ENCODE measurements at regions not wholly inside any gene's neighbourhood (a gene's known extent, or its start where the extent isn't known, plus 50 kb on each side); places are given as distances from the start of the nearest gene placed in this dataset.

DNA sequence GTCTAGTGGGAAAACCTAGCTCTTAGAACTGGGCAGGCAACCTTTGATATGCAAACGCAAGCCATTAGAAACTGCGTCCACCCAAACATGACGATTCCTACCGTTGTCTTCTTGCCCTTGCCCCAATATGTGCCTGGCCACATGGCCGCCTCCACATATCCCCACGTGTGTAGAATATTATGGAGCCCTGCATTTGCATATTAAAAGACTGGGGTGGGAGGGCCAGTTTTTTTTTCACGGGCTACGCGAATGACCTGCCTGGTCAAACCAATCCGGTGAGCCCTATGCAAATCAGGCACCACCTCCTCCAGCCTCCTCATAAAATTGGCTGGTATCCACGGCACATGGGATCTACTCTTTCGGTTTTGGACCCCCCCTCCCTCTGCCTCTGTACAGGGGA lies 381.0 kb upstream of the RGMA start:
- no peak for DNase-seq

DNA sequence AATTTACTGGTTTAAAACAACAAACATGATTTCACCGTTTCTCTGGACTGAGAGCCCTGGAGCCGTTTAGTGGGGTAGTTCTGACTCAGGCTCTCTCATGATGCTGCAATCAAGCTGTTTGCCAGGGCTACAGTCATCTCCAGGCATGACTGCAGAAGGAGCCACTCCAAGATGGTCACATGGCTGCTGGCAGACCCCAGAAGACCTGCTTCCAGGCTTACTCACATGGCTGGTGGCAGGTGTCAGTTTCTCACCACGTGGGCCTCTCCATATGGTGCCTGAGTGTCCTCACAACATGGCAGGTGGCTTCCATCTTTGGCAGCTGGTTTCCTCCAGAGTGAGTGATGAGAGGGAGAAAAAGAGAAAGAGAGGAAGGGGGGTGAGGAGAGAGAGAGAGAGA lies 378.3 kb upstream of the RGMA start:
- peak; percentile 52 for DNase-seq

GRCh38 chr15:93466380-93466779 lies 377.4 kb upstream of the RGMA start:
- no peak for DNase-seq

DNA sequence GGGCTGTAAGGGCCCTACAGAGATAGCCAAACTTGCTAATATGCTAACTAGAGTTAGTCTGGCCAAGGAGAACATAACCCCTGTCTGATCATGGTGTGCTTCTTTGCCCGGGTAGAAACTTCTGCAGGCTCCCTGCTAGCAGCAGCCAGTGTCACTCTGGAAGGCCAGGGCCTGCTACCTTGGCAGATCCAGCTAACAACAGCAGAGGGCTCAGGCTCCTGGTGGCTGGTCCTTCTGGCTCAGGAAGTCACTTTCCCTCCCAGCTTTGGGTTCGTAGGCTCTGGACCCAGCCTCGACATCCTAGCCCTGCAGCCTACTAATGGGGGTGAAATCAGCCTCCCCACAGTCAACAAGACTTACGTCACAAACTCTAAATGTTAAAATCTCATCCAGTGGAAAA lies 373.7 kb upstream of the RGMA start:
- DNase-seq, result no peak

- DNase-seq, result peak; percentile 39
These were observed 371.7 kb upstream of the RGMA start for GRCh38 chr15:93460717-93461116.

DNA sequence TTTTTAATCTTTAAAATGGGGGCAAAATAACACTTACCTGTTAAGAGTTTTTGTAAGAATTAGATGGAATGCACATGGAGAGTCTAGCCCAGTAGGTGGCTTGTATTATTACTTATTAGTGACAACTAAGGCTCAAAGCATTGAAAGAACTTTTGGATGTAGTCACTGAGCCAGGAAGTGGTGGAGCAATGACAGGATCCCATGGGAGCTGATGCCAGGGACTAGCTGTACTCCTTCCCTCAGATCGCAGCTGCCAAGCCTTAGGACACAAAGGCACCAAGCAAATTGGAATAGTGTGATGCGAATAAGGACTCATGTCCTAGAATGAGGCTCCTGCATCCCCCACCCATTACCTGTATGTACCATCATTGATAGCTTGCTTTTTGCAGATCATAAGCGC lies 370.4 kb upstream of the RGMA start:
- DNase-seq, result no peak

DNA sequence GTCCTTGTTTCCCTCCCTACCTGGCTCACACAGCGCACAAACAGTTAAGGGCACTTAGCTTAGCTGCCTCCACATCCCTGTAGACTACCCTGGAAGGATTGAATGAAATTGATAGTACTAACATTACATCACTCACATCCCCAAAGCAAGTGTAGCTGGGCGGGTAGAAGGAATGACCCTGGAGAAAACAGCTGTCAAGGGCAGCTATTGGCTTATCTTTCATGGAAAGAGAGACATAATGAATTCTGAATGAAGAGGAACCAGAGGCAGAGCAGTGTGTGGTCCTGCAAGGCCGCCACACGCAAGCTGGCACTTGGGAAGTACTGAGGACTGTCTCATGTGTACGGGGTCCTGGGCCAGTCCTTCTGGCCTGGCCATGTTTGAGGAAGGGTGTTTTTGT lies 369.6 kb upstream of the RGMA start:
- DNase-seq, result no peak

- DNase-seq, result no peak
These were observed 365.8 kb upstream of the RGMA start for GRCh38 chr15:93454788-93455187.

- no peak for DNase-seq
These were observed 363.7 kb upstream of the RGMA start for GRCh38 chr15:93452537-93453211.

DNA sequence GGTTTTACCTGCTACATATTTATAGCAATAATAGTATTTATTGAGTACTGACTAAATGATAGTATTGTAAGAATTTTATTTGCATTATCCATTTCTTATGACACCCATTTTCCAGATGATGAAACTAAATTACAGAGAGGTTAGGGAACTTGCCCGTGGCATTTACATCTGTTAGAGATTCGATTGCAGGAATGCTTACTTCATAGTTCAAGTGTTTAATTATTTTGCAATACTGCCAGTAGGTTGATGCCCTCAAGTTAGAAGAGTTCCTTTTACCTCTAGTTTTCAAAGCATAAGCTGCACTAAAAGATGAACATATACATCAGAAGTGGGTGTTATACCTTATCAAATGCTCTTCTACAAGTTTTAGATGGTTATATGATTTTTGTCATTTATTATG lies 362.8 kb upstream of the RGMA start:
- no peak for DNase-seq

DNA sequence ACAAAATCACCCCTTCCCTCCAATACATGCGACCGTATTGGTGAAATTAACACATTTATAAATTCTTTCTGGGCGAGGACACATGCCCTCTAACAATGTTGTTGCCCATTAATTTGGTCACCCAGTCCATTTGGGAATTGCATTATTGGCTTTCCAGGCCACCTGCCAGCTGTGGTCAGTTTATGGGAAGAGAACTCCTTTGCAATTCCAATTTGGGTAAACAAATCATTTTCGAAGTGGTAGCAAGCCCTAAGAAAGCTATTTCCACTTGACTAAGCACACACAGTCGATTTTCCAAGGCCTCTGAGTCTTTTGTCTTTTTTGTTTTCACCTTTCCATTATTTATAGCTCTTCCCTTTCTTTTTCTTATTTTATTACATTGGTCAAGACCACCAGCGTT lies 362.3 kb upstream of the RGMA start:
- DNase-seq, result no peak

- DNase-seq, result no peak
These were observed 360.8 kb upstream of the RGMA start for GRCh38 chr15:93449798-93450197.

DNA sequence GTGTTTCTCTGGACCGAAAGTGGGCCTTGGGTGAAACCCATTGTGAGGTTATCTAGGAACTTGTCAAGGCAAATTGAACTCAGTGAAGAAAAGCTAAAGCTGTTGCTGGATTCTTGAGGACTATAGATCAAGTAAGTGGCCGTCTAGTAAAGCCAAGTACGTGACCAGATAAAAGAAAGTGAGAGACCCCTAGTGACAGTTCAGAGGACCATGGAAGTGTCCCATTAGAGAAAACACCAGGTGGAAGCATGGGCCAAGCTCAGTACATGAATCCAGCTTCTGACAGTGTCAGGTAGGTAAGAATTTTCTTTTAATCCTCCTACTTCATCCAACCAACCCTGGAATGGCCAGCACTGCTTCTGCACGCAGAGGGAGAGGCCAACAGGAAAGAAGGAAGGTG lies 349.3 kb upstream of the RGMA start:
- DNase-seq, result no peak

DNA sequence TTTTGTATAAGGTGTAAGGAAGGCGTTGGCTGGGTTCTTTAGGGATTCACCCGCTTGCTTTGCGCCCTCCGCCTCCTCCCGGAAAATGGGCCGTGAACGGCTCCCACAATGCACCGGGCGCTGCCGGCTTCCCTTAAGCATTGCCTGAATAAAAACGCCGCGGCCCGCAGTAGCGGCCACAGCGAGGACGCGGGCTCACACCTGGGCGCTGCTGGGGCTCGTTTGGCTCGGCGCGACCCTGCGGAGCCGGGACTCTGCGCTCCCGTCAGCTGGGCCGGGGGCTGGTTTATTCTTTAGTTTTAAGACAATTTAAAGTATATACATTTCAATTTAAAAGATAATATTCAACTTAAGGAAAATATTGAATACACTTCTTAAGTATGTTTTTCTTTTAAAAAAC lies 343.5 kb upstream of the RGMA start:
- DNase-seq, result no peak

GRCh38 chr15:93428807-93429351 lies 339.9 kb upstream of the RGMA start:
- DNase-seq, result no peak

DNA sequence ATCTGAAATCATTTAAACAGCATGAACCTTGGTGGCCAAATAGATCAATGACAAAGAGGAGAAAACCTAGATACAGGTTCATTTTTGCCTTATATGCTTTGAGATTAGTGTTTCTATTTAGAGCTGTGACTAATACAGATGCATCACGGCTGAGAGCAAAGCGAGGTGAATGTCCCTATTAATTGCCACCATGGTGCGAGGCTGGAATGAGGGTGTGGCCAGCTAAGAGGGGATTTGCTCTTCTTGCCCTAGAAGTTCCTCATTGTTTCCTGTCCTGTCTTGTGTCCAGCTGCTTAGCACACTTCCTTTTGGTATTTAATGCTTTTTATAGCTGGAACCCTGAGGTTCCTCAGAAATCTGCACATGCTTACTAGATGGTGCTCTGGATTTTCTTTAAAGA lies 339.1 kb upstream of the RGMA start:
- DNase-seq, result no peak

GRCh38 chr15:93424131-93424530 lies 335.1 kb upstream of the RGMA start:
- DNase-seq, result no peak

DNA sequence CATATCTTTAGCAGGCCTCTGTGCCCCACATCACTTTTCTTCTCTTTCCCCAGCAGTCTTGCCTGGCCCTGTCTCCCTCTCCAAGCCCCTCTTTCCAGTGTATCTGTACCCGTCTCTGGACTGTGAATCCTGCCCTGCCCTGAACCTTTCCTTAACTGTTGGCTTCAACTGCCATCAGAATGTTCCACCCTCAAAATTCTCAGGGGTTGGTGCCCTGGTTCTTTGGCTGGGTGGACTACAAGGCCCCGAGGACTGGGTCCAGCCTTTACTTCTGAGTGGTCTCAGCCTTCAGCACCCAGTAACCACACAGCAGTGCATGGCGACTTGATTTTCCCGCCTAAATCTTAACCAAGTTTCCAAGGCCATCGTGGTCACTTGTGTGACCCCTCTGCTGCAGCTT lies 333.5 kb upstream of the RGMA start:
- no peak for DNase-seq

DNA sequence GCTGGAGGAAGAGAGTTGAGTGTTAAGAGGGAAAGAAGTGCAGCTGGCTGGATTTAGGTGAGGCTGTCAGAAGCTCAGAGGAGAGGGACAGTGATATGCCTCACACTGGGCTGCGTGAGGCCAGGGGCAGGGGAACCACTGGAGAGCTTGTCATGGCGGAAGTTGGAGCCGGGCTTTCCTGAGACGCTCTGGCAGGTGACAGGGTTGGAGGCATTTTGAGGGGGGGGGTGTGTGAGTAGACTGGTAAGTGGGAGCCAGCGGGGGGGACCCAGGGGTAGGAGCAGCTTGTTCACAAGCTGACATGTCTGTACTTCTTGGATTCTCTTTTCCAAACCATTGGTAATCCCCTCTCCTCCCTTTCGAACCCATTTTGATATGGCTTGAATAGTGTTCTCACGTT lies 331.5 kb upstream of the RGMA start:
- DNase-seq, result no peak

GRCh38 chr15:93420050-93420452 lies 331.0 kb upstream of the RGMA start:
- DNase-seq, result no peak

DNA sequence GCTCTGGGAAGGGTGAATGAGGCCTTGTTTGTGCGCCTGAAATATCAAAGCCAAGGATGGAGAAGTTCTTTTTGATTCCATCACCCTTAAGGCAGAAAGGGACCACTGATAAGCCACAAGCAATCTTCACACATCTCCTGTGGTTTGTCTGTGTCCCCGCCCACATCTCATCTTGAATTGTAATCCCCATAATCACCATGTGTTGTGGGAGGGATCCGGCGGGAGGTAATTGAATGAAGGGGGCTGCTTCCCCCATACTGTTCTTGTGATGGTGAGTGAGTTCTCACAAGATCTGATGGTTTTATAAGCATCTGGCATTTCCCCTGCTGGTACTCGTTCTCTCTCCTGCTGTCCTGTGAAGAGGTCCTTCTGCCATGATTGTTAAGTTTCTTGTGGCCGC lies 329.6 kb upstream of the RGMA start:
- no peak for DNase-seq

- DNase-seq, result no peak
These were observed 328.6 kb upstream of the RGMA start for GRCh38 chr15:93417631-93418030.

DNA sequence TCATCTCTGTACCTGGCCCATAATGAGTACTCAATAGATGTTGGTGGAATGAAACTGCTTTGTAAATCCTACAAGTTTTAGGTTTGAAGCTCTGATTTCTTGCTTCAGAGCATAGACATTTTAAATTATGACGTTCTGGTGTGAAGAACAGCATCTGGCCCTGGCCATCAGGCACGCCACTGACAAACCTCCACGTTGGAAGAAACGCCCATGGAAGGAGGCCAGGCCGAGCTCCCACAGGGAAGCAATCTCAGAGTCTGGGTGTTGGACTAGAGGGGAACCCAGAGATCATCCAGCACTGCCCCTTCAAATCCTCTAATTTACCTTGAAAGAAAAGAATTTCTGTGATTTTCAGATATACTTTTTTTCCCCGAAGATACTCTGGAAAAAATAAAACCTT lies 328.1 kb upstream of the RGMA start:
- DNase-seq, result no peak

- no peak for DNase-seq
These were observed 326.6 kb upstream of the RGMA start for GRCh38 chr15:93415576-93415975.

DNA sequence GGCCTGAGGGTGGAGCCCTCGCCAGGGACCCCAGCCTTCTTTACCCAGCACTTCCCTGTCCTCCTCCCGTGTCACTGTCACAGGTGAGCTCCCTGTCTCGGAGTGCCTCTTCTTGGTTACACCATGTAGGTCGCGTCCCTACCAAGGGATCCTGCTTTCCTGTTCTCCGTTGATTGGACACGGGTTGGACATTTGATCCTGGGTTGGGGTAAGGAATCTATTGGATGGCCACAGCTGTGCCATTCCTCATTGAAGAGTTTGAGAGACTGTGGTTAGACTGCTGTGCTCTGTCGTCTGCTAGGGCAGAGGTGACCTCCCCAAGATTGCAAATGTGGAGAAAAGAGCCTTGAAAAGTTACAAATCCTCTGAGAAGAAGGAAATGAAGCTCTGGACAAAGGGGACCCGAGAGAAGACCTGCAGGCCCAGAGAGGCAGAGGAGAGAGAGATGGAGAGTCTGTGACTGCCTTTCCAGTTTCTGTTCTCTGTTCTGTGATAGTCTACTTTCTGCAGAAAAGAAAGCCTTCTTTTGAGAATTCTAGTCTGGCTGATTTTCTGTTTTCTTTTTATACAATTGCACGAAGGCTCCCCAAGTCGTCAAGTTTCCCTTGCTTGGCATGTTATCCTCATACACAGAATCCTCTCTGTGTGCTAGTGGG lies 325.7 kb upstream of the RGMA start:
- DNase-seq, result no peak
